ENCODE measurements at regions not wholly inside any gene's neighbourhood (a gene's known extent, or its start where the extent isn't known, plus 50 kb on each side); places are given as distances from the start of the nearest gene placed in this dataset.

DNA sequence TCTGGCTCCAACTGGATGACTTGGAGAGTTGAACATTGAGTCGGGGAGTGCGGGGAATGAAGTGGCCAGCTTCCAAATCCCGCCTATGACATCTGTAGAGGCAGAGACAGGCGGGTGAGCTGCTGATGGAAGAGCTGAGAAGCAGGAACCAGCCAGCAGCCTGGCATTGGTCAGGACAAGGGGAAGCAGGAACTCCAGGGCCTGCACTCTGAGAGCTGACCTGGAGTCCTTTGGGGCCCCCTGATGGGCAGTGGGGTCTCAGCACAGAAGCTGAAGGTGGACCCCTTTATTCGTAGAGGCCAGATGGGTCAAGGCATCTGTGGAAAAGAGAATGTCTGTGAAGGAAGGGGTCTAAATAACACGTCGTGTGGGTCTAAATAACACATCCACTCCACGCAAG is 57.0 kb downstream of the SEC61G start:
- DNase-seq: no peak

GRCh38 chr7:54699715-54700114 is 59.3 kb downstream of the SEC61G start:
- no peak for DNase-seq

DNA sequence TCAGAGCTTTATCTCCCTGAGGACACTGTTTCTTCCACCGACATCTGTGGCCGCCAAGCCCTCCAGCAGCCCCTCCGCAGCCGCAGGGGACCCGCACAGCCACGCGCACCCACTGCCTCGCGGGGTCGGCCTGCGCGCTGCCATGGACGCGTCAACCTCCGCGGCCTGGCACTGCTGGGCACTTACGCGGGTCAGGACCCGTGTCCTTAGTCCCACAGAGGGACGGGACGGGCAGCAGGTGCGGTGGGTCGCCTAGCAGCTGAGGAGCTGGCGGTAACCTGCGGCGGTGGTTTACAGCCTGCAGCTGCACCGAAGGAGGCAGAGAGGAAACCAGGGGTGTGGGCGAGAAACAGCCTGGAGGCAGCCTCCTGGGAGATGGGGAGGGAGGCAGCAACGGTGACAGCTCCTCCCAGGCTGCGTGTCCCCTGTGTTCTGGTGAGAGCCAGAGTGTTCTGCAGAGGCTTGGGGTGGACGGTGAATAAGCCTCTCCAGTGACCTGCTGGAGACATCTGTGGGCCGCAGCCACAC is 61.3 kb downstream of the SEC61G start:
- DNase-seq: no peak

- DNase-seq: no peak
Observed at GRCh38 chr7:54690892-54691291, 68.1 kb downstream of the SEC61G start.

DNA sequence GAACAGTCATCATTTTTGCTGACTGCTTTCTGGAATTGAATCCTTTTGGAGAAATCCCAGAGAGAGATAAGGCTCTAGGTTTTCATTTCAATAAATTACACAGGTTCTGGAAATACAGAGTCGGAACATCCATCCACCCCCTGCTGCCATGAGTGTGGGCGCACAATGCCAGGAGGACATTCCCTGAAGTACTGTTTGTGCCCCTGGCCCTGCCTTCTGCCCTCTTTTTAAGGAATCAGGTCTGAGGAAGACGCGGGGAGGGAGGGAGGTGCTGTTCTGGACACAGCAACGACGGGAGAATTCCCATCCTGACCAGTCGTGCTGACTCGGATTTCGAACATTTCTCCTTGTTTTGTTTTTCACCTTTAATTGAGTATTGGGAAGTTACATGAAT is 69.0 kb downstream of the SEC61G start:
- DNase-seq: no peak

DNA sequence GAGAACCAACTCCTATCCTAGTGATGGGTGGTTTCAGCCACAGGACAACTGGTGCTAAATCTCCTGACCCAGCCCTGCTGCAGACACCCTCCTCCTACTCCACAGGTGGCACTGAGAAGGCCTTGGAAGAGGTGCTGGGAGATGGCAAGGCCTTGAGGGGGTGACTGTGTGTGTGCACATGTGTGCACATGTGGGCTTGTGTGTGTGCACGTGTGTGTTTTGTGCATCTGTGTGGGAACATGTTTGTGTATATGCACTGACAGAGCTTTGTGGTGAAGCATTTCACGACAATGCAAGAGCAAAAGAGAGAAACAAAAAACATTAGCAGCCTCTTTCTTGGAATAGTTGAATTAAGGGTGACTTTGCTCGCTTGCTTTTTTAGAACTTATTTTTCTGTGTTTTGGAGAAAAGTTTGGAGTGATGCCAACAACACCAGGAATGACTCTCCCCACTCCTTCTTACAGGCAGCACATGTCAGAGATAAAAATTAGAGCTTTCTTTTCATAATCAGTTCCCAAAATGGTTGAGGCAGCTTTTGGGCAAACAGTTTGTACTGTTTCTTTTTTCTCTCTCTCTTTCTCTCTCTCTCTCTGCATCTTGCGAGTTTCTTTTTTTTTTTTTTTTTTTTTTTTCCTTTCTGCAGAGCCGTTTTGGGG is 69.5 kb downstream of the SEC61G start:
- peak in 2 of 3 donors; percentile 10 to 12 for DNase-seq

DNA sequence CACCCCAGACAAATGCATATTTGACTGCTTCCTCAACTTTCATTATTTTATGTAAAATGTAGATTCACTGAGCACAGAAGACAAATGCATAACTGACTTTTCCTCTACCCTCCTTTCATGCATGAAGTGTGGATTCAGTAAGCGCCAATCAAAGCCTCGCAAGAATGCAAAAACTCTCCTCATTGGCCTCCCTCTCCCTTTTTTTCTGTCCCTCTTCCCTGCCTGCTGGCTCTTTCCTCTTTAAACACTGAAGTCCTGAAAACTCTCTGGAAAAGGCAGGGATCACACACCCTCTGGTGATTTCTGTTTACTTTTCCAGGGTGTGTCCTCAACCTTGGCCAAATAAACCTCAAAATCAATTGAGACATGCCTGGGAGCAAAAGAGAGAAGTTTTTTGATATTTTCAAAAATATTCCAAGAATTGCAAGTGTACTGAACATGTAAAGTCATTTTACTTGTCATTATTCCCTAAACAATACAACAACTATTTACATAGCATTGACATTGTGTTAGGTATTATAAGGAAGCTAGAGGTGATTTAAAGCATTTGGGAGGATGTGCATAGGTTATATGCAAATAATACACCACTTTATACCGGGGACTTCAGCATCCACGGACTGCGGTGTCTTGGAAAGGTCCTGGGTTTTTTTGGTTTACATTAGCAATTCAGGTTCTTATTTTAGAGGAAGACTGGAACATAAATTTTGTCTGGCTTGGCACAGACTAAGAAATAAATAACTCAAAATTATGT is 71.4 kb downstream of the SEC61G start:
- no peak for DNase-seq

DNA sequence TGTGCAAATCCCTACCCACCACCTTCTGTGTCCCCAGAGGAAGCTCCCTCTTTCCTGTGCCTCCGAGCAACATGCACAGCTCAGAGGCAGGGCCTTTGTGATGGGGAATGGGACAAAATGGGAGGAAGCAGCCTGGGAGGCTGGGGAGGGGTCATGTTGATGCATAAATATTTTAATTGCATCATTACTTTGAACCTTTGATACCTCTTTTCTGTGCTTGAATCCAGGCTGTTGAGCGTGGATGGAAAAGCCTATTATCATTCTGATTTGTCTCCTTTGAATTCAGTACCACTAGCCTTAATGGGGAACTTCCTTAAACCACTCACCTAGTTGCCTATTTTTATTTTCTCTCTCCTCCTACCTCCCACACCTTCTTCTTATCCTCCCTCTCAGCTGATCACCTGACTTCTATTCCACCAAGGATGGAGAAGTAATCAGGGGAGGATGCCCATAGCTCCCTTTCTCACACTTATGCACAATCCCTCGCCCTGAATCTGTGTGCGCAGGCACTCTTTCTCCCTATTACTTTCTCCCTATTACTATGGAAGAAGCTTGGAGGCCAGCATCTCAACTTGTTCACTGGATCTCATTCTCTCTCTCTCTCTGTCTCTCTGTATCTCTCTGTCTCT is 78.5 kb downstream of the SEC61G start:
- no peak for DNase-seq

DNA sequence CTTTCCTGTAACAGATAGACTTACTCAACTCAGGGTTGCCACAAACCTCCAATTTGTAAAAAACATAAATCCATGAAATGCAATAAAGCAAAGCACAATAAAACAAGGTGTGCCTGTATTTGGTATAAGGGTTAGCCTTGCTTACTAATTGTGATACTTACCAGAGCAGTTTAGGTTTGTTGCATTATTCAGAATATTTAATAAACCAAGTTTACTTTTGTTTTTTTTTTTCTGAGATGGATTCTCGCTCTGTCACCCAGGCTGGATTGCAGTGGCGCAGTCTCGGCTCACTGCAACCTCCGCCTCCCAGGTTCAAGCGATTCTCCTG is 79.6 kb downstream of the SEC61G start:
- no peak for DNase-seq

DNA sequence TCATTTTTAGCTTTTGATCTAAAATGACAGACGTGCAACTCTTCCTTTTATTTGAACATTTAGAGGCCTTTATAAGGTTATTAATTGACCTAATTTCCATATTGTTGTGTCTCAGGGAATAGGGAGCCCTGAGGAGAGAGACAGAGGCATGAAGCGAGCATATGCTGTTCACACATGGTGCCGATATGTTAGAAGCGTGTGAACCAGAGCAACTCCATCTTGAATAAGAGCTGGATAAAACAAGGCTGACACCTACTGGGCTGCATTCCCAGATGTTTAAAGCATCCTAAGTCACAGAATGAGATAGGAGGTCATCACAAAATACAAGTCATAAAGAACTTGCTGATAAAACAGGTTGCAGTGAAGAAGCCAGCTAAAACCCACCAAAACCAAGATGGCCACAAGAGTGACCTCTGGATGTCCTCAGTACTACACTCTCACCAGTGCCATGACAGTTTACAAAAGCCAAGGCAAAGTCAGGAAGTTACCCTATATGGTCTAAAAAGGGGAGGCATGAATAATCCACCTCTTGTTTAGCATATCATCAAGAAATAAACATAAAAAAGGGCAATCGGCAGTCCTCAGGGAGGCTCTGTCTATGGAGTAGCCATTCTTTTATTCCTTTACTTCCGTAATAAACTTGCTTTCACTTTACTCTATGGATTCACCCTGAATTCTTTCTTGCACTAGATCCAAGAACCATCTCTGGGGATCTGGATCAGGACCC is 80.1 kb downstream of the SEC61G start:
- DNase-seq: no peak

DNA sequence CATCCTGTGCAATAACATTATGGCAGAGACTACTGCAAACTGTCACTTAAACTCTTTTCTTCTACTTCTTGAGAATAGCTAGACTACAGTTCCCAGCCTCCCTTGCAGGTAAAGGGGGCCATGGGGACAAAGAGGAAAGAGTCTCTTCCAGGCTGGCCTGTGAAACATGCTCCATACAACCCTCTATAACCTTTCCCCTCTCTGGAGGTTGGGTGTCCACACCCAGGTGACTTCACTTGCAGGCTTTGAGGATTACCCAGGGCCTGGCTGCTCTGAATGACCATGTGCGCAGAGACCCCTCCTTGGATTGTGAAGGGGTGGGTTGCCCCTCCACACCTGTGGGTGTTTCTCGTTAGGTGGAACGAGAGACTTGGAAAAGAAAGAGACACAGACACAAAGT is 84.1 kb downstream of the SEC61G start:
- no peak for DNase-seq

DNA sequence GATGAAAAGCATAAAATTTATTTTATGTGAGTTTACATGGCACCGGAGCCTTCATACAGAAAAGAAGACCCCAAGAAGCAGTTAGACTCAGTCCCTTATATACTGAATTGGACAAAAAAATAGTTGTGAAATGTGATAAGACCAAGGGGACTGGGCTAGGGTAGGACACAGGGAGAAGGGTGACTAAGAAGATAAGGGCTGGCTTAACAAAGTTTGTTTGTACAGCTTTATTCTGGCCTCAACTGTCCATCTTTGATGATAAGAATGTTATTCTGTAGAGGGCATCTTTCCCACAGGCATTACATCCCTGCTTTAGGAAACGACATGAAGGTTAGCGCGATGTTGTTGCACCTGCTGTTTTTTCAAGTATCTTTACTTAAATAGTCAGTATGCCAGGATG is 86.5 kb downstream of the SEC61G start:
- no peak for DNase-seq

DNA sequence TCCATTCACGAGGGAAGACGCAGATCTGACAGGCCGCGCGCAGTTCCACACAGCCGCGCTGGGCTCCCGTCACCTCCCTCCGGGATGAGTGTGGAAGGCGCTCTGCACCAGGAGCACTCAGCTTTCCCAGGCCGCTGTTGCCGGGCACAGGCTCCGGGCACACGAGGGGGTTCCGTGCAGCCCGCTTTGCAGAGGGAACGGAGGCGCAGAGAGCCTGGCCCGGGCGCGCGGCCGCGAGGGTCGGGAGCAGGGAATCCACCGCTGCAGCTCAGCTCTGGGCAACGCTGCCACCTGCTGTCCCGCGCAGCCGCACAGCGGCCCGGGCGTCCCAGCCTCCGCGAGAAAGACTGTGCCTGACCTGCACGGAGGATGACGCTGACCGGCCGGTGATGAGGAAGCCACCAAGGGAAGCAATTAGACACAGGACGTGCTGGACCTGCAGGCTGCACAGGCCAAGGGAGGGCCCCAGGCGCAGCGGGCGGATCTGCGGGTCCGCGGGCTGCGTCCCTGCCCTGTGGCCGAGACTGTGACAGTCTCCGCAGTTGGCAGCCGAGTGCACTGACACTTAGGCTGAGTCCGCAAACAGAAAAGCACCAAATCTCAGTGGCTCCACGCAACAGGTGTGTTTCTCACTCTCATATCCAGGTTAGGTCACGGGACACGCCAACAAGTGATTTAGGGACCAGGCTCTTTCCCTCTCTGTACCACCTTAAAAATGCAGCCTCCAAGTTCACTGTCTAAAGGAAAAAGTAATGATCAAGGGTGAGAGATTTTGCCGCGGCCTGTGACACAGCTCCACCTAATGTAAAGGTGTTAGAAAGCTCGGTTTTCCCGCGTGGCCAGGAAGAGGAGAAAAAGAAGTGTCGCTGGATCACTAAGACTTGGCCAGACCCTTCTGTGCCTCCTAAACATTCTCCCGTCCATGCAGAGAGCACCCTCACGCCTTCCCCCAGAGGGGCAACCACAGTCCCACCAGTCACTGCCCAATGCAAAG is 94.5 kb downstream of the SEC61G start:
- DNase-seq: peak; percentile 25 to 81 (median 59)

DNA sequence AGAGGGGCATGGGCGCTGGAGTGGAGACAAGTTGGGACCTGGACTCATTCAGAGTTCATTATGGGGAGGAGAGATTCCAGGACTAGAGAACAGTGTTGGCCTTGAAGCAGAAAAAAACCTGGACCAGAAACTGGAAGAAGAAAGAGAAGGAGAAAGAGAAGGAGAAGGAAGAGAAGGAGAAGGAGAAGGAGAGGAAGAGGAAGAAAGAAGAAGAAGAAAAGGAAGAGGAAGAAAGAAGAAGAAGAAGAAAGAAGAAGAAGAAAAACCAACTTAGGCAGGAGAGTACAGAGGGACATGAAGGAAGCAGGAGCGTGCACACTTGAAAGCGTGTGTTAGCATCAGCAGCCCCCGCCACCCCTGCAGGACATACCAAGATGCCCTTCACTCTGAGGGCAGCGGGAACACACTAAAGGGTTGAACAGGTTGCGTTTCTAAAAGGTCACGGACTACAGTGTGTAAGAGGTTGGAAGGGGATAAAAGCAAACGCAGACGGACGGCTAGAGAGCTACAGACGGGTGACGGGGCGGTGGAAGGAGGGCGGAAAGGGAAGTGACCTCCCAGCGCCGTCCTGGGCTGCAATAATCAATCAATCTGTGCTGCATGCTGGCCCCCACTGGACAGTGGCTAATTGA is 95.3 kb downstream of the SEC61G start:
- DNase-seq: no peak

DNA sequence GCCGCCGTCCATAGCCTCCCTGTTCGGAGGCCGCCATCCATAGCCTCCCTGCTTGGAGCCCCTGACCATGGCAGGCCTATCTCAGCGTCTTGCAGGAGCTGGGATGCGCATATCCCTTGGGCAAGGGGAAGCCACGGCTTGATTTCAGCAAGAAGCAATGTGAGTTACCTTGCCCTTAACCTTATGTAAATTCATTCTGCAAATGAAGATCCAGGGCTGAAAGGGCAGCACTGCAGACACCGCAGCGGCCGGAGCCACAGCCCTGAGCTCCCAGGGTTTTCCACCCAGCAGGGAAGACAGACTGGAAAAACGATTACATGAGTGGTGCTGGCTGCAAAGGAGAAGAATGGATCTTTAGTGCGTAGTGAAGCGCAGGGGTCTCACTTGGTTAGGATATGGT is 95.8 kb downstream of the SEC61G start:
- no peak for DNase-seq

DNA sequence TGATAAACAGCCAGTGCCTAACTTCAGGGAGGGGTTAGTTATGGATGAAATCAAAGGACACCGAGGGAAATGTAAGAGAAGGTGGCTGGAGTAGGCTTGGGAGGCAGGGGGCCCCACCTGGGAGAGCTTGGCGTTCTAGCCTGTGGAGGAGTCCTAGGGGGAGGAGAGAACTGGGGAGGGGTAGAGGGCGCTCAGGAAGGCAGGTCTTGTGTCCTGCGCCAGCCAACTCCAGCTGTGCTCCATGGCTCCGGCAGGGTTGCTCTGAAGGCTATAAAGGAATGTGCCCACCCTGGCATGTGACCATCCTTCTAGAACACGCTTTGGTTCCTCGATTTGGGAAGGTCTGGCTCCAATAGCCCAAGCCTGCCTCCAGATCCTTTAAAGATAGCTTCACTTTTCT is 96.3 kb downstream of the SEC61G start:
- no peak for DNase-seq

GRCh38 chr7:54653905-54654304 is 105.1 kb downstream of the SEC61G start:
- no peak for DNase-seq

DNA sequence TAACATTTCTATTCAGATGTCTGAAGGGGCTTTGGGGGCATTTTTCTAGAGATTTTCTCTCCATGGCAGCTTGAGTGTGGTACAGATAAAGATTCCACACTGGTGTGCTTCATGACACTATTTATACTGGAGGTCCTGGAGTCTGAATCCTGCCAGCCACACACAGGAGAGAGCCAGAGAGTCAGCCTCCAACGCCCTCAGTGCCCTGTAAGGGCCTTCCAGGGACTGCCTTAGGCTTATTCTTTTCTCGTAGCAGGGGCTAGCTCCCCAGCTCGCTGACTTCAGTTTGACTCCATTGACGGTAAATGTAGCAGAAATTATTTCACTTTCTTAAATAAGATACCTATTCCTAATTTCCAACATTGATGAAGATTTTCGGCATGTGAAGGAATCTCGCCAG is 100.9 kb downstream of the VSTM2A start:
- DNase-seq: no peak

DNA sequence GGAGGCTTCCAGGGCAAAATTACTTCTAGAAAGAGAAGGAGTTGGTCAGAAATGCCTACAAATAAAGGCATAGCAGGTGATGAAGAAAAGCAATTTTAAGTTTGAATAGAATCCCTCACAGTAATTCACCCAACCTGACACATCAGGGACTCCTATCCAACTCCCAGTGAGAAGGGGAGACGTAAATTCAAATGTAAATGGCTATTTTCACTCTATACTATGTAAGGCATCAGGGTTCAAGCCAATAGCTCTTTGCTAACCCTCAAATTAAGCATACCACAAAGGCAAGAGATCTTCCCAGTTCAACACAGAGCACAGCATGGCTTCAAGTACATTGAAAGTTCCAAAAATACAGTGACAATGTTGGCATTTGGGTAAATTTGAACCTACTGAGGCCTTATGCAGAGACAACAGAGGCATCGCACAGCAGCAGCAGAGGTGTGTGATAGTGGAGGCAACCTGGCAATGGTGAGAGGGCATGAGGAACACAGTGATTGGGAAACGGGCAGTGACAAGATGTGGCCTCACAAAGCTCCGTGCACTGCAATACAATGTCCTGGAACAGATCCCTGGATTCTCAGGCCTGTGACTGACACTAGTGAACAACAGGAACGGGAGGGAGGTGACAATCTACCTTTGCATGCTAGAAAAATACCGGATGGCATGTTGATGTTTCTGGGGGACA is 95.7 kb downstream of the VSTM2A start:
- no peak for DNase-seq

DNA sequence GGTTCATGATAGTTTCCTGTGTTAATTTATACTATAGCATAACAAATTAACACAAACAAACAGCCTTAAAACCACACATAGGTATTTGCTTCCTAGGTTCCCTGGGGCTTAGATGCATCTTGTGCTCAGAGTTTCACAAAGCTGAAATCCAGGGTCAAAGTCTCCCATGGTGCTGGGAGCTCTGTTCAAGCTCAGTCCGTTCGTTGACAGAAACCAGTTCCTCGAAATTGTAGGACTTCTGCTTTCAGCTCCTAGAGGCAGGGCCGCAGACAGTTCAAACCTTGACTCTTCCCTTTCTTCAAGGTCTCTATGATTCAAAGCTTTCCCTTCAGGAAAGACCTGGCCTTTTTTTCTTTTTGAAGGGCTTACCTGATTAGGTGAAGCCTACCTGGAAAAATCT is 90.5 kb downstream of the VSTM2A start:
- no peak for DNase-seq

Data from muscle of back (tissue), 3 donors.